ENCODE measurements at regions not wholly inside any gene's neighbourhood (a gene's known extent, or its start where the extent isn't known, plus 50 kb on each side); places are given as distances from the start of the nearest gene placed in this dataset.

DNA sequence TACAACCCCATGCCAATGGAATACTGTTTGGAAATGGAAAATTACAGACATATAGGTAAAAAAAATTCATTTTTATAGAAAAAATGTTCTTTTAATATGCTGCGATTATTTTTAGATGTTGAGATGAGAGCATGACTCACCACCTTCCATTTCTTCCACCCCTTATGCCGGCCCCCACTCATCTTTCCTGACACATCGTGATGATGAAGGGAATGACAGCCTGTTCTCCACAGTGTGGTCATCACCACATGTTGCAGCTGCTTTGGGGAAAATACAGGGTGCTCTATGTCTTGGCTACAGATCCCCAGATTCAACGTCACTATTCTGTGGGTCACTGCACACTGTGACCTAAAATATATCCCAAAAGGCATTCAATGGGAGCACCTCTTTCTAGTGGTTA, 916.2 kb downstream of the METTL15 start:
- no peak for DNase-seq

DNA sequence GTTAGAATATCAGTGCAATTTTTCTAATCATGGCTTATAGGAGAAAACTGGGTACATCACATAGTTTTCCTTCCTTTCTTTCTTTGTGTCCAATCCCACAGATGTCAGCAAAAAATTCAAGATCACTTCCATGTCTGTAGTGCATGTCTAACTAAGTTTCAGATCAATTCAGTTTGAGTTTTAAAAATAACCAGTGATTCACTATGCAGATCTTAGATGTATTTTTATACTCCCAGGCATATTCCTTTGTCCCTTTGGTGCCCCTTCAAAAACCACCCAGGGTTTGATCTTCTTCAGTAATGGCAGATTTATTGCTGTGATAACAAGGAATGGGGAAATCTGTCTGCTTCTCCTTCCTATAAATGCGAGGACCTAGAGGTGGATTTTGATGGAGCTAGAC, 915.6 kb downstream of the METTL15 start:
- no peak for DNase-seq

DNA sequence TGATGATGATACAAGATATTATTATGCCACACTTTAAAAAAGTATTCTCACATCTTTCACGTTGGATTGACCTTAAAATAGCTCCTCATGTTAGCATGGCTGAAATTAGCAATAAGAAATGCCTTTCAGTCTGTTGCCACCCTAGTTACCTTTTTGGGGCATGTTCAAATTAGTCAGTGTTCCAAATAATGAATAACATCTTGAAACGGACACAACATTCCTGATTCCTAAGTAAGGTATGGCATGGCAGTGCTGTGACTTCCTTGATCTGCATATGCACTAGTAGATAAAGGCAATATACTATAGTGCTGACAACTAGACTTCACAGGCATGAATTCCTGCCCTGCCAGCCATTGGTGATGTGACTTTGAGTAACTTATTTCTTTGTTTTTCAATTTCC, 914.5 kb downstream of the METTL15 start:
- no peak for DNase-seq

DNA sequence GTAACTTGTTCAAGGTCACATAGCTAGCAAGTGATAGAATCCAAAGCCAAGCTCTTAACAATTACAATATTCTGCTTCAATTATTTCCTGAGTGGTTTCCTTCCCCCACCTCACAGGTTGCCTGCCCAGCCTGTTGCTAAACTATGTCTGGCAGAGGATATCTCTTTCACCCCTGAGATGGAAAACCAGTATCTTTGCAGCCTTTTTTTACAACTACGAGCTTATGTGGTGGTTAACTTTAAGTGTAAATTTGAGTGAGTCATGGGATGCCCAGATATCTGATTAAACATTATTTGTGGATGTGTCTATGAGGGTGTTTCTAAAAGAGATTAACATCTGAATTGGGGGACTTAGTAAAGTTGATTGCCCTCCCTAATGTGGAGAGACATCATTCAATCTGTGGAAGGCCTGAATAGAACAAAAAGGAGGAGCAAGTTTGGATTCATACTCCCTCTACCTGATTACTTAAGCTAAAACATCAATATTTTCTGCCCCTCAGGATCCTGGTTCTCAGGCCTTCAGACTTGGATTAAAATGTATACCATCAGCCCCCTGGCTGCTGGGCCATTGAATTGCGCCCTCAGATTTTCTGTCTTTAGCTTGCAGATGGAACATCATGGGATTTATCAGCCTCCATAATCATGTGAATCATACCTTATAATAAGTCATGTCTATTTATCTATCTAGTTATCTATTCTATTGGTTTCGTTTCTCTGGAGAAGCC, 911.9 kb downstream of the METTL15 start:
- DNase-seq: no peak

DNA sequence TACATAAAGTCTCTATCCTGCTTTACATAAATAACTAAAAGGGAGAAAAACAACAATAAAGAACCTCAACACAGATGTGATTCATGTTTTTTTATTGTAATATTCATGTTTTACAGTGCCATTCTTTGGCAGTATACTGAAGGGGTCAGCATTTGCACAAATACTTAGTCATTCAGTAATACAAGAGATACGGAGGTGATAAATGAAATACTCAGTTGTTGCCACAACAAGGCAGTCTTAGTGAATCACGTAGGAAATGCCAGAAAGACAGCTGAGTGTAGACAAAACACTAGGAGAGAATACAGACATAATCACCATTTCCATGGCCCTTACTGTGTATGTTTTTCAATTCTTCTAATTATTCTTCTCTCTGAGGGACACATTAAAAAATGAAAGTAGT, 910.4 kb downstream of the METTL15 start:
- no peak for DNase-seq

DNA sequence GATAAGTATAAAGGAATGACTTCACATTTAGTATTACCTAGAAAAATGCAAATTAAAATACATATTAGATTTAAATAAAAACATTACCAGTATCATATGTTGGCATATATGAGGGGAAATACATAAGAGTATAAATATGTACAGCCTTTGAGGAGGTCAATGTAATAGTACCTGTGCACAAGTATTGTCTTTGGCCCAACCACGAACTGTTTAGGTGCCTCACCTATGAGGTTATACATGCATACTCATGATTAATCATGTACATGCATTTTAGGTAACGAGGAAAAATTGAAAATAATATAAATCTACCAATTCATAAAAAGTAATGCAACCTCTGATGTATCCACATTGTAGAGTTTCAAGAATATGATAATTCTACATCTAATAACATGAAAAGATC, 909.8 kb downstream of the METTL15 start:
- no peak for DNase-seq

DNA sequence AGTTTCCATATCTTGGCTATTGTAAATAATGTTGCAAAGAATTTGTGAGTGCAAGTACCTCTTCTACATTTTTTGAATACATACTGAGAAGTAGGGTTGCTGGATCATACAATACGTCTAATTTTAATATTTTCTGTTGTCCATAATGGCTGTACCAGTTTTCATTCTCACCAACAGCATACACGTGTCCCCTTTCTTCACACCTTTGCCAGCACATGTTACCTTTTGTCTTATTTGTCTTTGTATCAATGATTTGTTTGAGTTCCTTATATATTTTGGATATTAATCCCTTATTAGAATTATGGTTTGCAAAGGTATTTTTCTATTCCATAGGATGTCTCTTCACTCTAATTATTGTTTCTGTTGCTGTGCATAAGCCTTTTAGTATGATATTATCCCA, 904.3 kb downstream of the METTL15 start:
- DNase-seq: no peak

DNA sequence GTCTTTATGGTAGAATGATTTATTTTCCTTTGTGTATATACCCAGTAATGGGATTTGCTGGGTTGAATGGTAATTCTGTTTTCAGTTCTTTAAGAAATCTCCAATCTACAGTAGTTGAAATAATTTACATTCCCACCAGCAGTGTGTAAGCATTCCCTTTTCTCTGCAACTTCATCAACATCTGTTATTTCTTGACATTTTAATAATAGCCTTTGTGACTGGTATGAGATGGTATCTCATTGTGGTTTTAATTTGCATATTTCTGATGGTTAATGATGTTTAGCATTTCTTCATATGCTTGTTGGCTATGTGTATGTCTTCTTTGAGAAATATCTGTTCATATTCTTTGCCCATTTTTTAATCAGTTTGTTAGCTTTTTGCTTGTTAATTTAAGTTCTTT, 901.2 kb downstream of the METTL15 start:
- DNase-seq: no peak

DNA sequence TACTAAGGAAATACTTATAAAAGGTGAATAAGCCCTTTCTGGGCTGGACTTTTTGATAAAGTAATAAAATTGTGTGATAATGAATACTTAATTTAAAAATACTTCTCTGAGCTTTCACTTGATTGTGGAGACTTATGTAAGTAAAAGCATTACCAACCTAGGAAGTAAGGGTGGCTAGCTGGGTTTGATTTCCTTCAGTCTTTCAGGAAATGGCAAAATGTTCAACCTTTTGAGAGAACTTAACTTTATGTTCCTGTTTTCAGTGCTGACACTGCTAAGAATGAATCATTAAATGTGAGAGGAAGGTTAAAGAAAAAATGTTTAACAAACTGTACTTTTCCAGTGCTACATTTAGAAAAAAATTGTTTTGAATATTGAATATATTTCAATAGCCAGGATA, 900.3 kb downstream of the METTL15 start:
- DNase-seq: no peak

DNA sequence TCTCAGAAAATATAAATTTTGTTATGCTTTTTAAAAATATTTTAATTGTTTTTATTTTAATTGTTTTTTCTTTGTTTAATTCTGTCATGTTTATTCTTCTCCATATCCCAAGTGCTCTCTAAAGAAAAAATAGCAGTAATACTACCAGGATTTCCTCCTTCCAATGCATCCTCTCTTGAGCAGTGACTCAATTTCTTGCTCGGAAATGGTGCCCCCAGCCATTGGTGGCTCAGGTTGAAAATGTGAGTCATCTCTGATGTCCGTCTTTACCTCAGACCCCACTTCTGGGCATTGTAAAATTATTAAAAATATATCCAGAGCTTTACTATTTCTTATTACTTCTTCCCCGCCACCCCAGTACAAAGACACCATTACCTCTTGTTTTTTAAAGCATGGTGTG, 898.5 kb downstream of the METTL15 start:
- DNase-seq: no peak

DNA sequence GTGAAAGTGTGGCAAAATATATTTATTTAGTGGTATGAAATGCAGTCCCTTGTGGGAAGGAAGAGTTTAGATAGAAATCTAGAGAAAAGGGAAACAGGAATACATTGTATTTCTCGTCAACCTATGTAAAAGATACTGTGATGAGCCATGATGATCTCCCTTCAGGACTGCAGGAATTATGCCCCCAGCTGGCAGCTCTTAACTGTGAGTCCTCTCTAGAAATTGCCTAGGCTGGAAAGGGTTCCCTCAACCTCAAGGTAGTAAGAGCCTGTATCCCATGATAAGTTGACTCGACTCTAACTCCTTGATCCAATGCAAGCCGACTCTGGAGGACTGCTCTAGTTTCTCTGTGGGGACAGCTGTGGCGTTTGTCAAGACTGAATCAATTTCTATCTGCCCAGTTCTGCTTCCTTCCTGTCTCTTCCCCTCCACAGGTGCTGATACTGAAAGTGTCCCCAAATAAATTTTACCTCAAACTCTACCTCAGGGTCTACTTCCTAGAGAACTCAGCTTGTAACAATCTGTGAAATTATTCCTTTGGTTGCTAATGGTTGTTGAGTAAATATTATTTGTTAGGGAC, 897.3 kb downstream of the METTL15 start:
- no peak for DNase-seq

DNA sequence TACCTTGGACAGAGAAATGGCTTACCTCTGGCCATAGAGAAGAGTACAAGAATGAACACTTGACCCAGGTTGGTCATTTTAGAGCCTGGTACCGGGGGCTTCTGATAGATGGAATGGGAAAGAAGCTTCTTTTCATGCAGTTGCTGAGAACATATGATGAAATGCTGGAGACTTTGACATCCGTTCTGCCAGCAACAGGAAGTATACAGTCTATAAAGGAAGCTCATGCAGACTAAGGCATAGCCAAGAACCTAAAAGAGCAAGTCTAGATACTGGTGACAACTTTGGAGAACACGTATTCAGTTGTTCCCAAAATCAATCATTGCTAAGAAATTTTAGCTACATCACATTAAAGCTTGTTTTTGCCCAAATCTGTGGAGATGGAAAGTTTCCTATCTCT, 894.6 kb downstream of the METTL15 start:
- no peak for DNase-seq

DNA sequence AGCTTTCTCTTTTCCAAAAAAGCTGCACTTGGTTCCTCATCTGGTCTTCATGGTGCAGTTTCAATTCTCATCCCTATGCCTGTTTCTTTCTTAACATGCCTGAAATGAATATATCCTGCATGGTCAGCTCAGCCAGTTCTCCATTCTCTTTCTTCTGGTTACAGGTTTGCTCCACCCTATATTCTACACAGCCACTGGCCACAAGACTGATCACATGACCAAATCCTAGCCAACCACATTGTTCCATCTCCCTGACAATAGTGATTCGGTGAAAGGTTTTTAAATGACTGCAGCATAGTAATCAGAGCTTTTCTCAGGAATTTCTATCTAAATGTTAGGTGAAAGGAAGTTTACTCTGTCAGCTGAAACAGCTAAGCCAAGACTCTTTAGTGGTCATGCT, 891.4 kb downstream of the METTL15 start:
- no peak for DNase-seq

DNA sequence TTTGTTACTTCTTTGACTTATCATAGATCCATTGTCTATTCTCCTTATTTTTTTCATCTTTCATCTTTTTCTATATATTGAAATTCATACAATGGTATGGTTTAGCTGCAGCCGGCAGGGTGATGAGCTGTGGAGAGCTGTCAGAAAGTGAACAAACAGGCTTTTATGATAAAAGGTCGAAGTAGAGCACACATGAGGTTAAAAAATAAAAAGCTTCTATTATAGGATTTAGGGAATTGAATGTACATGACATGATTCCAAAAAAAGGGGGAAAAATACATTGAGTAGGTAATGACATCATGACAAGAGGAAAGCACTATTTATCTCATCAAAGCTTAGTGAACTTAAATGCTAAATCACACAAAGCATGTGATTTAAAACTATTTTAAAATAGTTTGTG, 884.8 kb downstream of the METTL15 start:
- no peak for DNase-seq

DNA sequence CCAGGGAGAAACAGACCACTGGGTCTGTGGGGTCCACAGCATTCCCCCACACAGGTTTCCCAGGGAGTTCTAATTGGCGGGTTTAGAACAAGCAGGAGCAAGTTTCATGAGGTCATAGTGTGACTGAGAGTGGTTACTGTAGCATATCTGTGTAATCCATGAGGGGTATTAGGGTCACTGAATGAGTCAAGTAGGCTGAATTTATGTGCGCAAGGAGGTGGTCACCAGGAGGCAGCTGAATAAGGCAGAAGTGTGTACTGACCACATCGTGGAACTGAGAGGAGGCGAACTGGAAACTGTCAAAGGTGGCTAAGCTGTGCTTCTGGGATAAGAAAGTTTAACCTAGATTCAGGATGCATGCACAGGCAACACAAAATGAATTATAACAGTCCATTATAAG, 876.0 kb downstream of the METTL15 start:
- no peak for DNase-seq

DNA sequence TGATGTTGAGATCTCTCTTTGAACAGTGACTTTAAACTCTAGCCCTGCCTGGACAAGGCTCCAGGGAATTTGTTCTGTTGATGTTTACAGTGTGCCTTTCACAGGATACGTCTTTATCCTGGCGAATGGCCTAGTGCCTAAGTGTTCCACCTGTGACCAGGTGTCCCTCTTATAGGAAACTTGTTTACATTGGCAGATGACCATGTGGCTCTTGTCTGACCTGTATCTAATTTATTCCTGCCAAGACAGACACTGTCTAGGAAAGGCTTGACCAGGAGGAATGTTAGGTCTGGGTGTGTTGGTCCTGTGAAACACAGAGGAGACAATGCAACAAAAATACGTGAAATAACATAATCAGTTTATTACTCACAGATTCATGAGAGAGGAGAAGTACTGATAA, 875.6 kb downstream of the METTL15 start:
- no peak for DNase-seq

DNA sequence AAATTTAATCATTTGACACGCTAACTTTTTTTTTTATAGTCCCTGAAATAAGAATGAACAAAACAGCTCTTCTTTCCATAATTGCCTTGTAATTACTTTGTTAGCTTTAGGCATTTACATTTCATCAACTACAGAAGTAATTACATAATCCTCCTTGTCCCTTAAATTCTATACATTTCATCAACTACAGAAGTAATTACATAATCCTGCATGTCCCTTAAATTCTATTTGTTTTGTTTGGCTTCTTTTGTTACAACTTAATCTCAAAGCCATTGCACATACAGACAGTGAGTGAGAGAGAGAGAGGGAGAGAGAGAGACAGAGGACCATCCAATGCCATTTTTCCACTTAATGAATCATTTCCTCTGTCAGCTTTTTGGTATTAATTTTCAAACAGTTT, 873.2 kb downstream of the METTL15 start:
- DNase-seq: no peak

DNA sequence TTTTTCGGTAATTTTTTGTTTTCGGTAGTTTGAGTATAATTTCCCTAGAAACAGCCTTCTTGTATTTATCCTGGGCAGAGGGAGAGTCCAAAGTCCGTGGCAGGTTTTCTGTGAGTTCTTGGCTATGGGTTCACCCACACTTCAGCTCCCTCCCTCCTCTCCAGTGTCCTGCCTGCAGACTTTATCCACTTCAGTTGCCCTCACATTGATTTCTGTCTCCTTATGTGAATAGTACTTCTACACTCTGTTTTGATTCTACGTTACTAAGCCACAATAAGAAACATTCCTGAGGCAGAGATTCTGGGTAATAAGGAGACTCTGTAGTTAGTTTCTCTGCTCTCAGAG, 868.6 kb downstream of the METTL15 start:
- DNase-seq: no peak

DNA sequence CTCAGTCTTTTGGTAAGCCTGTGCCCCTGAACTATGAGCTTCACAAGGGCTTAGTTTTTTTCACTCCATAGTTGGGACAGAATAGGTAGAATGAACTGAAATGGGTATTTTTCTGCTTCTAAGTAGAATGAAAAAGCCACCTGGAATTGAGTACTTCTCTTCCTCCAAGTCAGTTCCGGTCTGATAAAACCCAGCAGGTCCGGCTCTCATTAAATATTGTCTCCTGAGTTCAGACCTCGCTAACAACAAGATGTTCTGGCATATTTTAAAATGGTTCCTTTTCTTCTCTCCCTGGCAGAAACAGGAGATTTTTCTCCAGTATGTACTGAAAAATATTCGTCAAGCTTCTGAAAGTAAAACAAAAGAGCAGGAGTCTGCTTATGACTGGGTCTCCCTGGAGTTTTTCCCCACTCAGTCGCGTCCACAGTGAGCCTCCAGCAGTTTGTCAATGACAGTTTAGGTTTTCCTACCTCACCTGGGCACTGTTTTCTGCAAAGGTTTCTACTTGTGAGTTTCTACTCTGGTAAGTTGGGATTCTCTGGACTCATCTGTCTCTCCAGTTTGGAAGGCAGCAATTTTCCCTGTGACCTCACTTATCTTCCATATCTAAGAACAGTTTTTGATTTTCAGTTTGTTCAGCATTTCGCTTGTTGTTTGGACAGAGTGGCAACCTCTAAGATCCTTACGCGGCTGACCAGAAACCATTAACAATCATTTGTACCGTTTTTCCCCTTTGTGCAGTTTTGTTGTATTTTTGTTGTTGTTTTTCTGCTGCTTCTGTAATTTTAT, 868.0 kb downstream of the METTL15 start:
- no peak for DNase-seq

DNA sequence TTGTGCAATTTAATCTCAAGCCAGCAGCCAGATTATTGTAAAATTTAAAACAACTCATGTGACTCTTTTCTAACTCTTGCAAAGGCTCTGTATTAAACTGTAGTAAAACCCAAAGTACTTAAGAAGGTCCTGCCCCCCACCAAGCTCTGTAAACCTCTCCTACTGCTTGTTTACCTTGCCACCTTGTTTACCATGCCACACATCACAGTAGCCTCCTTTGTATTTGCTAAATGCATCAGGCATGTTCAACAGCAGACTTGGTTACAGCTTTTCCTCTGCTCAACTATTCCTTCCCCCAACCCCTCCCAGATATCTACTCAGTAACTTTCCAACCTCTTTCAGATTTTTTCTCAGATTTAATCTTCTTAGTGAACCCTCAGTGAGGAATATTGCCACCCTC, 861.6 kb downstream of the METTL15 start:
- no peak for DNase-seq

DNA sequence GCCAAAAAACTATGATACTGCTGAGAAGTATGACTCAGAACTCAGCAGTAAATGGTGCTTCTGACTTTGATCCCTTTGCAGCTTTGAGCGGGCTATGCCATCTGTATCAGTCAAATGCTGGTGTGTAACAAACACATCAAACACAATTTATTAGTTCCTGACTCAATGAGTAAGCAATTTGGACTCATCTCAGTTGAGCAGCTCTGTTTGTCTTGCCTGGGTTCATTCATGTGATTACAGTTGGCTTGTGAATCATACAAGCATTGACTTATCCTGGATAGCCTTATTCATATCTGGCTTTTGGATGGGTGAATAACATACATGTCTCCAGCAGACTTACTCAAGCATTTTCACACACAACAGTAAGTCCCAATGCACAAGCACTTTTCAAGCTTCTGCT, 858.8 kb downstream of the METTL15 start:
- DNase-seq: no peak

DNA sequence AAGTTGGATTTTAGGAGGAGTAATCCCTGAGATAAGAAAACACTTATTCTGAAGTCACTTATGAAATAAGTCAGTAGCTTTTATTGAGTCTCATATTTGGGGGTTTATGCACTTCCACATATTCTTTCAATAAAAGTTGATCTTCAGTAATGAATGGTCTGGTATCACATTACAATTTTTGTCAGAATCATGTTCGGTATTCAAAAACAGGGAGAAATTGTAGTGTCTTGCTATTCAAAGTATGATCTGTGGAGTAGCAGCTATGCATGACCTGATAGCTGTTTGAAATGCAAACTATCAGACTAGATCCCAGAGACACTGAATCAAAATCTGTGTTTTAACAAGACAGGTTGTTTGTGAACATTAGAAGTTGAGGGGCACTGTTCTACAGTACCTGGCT, 857.6 kb downstream of the METTL15 start:
- DNase-seq: no peak

DNA sequence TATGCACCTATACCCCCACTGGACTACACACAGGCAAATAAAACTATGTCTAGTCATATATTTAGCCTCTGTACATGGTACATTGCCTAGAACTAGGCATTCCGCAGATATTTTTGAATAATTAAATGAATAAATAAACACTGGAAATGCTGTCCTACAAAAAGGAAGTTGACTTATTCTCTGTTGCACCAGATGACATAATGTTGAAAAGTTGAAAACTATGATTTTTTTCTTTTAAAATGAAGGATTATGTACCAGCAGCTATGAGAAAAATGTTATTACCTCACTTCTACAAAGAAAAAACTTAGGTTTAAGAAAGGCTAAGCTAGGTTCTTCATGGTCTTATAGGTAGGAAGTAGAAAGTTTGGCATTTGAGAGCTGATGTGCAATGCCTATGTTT, 856.6 kb downstream of the METTL15 start:
- DNase-seq: no peak

DNA sequence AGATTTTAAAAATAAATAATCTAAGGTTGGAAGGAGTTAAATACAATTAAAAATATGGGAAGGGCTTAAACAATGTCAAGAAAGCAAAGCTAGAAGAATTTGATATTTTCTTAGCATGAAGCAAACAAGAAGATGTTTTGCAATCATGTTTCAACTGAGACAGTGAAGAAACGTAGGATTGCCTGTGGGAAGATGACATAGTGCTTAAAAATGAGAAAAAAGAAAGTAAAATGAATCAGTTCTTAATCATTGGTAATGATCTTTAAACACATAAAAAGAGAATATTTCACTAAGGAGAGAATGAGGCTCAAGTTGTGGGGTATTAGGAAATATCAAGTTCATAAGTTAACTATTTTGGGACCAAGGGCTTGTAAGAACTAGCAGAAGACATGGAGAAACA, 855.0 kb downstream of the METTL15 start:
- DNase-seq: no peak

DNA sequence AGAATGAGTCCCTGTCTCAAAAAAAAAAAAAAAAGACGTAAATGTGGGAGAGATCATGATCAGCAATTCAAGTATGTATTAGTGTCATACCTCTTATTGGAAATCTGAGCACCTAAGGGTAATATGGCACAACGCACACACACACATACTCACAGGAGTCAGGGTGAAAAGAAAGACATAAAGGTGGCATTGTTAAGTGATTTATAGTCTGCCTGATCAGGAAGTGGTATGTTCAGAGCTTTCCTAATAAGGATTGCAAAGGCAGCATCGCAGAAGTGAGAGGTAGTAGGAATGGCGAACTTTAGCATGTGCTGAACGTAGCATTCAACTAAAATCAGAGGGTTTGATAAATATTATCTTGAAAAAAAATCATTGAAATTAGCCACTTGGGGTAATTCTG, 854.3 kb downstream of the METTL15 start:
- no peak for DNase-seq

Data from inflammatory macrophage treated with lipopolysaccharide for 1 hour (primary cell).